HG03469 (cell line): ENCODE measurements at regions not wholly inside any gene's neighbourhood (a gene's known extent, or its start where the extent isn't known, plus 50 kb on each side); places are given as distances from the start of the nearest gene placed in this dataset.

Experiments
- ATAC-seq: cut with Tn5 transposase; IDR thresholded peaks from one replicate; pipeline ENCODE4 v1.9.1; 2021; ENCODE audit warnings: mild to moderate bottlenecking, moderate library complexity, moderate number of reproducible peaks; ENCODE audit not compliant: unreplicated experiment

DNA sequence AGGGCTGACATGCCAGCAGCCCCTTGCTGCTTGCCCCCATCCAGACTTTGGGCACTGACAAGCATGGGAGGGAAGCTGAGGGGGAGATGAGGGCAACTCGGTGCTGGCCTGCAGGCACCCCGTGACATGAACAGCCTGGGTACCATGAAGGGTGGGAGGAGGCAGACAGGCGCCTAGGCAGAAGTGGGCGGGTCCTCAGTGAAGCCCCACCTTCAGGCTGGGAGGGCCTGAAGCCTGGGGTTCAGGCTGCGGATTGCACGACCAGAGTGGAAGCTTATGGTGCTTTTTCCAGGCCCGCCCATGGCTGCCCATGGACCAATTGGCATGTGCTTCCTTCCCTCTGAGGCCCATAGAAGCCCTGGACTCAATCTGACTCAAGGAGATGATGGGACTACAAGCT, 354.1 kb downstream of the GRIA2 start:
- ATAC-seq: no peak

DNA sequence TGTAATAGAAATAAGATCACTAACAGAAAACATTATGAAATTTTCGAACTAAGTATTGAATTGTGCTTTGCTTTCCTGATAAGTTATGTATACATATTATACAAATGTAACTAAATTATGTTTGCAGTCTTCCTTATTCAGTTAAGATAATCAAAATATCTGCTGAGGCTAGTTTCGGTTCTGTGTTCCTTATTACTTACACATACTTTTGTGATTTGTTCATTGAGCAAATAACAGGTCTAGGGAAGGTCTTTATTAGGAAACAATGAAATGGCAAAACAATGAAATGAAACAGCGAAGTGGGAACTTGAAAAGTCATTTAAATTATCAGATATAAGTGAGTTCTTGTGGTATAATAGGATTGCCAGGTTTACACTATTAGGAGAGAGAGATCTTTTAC, 352.4 kb downstream of the GRIA2 start:
- no peak for ATAC-seq

DNA sequence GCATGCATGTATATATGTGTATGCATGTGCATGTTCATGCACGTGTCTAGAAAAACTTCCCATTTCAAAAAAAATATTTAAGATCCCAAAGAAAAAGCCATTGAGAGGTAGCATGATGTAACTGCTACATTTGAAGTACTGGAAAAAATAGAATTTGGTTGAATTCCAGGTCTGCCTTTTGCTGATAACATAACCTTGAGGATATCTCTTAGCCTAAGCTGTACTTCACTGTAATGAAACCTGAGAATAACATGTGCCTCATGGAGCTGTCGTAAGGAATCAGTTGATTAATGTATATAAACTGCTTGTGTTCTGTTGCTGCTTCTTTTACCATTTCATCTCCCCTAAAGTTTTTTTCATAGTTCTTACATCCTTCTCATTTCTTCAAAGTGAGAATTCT, 351.8 kb downstream of the GRIA2 start:
- no peak for ATAC-seq

DNA sequence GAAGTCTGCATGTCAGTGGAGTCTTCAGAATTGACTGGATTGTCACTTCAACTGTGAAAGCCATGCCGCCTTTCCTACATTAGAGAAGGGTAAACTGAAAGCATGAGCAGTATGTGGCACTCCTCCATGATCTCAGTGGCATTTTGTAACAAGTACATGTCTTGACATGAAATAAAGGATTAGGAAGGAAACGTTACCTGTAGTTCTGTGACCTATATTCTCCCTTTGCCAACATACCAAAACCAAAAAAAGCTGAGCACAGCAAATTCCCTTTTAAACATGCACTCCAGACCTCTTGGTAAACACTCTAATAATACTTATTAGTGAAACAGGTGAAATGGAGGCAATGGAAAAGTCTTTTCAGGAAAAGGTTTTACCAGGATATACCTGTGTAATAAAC, 344.2 kb downstream of the GRIA2 start:
- no peak for ATAC-seq

DNA sequence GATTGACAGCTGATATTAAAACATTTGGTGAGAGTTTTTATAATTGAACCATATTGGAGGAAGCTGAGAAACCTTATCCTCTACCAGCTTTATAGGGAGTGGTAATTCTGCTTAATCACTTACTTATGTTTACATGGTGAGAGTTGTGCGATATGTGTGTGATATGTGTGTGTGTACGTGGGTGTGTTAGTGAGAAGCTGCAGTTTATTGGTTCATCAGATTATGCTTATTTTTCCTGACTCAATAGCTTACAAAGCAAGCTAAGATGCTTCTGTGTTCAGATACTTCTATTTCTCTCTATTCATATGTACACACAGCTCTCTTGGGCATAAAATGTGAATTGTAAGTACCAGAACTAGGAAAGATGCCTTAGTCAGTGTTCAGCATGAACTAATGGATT, 343.7 kb downstream of the GRIA2 start:
- ATAC-seq: no peak

DNA sequence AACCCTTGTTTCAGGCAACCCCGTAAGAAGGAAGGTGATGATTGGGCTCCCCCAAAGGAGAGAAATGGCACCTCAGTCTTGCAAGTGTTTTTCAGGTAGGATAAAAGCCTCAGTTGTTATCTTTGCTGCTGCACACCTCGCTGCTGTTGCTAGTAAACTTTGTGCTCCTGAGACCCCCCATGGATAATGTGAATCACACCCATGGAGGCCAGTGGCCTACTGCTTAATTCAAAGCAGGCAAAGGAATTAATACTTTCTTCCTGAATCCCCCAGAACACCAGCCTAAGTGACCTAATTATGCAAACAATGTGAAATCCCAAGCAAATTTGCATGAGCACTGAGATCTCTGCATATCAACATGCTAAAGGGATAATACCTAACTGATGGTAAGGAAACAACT, 337.5 kb downstream of the GRIA2 start:
- no peak for ATAC-seq

DNA sequence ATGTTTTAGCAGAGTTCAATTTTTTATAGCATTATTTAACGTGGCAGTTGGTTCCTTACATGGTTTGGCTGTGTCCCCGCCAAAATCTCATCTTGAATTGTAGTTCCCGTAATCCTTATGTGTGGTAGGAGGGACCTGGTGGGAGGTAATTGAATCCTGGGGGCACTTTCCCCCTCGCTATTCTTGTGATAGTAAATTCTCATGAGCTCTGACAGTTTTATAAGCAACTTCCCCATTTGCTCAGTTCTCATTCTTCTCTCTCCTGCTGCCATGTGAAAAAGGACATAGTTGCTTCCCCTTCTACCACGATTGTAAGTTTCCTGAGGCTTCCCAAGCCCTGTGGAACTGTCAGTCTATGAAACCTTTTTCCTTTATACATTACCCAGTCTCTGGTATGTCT, 329.5 kb downstream of the GRIA2 start:
- ATAC-seq: no peak

DNA sequence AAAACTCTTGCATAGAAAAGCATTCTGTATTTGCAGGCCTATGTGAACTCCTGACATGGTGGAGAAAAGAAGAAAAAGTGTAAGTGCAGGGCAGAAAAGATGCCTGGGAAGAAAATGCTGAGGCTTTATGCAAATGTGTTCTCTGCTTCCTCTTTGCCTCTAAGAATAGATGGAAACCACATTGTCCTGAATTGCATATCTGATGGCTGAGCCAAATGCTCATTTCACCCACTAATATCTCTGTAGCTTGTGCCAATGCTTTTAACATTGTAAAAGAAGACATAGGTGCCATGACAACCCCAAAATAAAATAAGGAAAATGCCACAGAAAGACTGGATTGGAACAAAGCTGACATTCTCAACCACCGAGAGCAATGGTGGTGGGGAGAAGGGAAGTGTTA, 307.4 kb downstream of the GRIA2 start:
- ATAC-seq: no peak

DNA sequence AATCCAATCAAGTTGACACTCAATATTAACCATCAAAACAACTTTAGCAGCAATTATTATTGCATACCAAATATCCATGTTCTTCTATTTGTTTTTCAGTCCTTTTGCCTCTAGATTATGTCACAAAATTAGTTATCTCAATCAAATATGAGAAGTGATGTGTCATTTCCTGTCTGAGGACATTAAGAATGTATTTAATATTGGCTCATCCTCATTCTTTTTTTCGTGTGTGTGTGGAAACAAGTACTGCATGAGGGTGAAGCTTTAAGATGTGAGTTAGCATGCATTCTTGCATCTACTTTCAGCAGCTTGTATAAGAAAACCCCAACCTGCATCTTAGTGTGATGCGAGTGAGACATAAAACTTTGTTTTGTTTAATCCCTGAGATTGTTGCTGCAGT, 301.4 kb downstream of the GRIA2 start:
- ATAC-seq: no peak

DNA sequence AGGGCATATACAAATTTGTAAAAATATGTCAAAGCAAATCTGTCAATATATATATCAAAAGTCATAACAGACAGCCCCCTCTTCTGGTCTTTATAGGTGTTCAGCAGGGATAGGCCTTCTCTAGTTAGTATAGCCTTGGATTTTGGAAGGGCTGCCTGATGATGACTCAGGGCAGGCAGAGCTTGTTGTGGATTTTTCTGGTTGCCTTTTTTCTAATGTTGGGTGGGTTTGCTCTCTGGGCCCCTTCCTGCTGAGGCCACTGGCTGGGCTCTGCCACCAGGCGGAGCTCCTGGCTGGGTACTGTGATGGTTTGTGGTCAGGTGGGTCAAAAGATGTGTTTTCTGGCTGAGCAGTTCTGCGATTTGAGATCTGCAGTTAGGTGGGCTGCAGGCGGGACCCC, 294.2 kb downstream of the GRIA2 start:
- ATAC-seq: no peak

DNA sequence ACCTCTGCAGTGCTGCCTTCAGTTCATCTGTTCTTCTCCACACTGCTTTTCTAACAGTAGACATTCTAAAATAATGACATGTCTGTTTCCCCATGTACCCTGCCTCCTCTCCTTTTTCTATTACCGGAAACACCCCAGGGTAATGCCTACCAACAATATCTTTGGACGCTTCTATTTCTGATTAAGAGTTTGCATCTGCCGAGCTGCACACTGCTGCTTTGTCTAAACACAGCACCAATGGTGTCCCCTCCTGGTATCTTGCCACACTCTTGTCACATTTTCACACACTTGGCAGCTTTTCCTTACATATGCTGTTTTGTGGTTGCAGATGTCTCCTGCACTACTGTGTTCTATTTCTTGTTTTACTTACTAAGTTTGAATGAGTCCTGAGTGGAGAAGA, 288.8 kb downstream of the GRIA2 start:
- no peak for ATAC-seq

DNA sequence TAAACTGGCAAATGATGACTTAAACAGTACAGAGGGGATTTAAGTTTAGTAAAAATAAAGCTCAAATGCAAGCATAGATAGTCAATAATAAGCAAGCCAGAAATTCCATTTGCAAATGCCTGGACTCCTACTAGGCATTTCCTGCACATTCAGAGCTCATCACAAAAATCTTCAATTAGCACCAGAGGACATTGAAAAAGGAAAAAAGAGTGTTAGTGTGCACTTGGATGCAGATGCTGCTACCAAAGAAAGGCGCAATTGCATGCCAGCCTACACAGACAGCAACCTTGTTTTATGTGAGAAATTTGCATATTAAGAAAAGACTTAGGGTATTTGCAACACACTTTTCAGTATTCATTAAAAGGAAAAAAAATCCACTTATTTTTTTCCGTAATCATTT, 282.1 kb downstream of the GRIA2 start:
- ATAC-seq: no peak

DNA sequence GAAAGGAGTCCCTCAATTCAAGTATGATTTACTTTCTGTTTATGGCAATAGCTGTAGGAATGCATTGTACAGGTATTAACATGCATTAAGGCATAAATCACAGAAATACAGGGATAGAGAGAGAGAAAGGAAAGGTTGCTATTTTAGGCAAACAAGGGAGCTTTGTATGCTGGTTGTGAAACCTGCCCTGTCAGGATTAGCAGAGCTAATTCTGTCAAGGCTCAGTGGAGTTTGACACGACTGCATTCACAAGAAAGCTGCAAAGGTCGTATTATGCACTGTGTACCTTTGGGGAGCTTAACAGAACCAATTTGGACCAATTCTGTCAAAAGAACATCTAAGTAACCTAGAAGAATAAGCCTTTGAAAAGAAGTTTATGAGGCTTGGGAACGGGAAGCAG, 239.3 kb downstream of the GRIA2 start:
- ATAC-seq: no peak

DNA sequence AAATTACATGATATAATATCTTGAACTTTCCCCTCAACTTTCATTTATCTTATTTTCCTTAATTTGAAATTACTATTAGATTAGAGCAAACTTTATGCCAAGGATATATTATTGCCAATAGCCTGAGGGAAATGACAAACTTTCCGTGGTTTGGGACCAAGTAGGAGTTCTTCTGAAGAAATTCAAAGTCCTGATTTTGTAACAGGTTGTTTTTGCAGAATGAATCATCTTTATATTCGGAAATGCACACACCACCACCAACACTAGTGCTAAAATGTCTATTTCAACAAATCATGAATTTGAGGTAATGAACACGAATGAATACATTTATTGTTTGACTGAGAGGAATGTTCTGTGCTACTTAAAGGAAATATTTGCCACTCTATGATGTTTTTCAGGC, 226.7 kb downstream of the GRIA2 start:
- ATAC-seq: no peak

DNA sequence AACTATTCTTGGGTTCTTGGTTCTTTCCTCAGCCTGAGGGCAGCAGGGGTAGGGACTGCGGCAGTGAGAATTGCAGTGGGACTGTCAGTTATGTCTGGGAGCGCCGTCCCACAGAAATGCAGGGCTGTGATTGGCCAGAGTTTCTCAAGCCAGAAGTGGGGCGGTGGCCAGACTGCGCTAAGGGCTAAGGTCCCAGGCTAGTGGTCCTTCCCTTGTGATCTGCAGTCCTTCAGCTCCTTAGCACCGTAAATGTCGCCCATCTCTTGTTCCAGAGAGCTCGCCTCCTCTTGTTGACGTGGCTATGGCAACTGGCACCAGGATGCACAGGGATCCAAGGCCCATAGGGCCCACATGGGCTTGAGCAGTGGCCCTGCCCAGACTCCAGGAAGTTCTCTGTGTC, 223.5 kb downstream of the GRIA2 start:
- ATAC-seq: no peak

DNA sequence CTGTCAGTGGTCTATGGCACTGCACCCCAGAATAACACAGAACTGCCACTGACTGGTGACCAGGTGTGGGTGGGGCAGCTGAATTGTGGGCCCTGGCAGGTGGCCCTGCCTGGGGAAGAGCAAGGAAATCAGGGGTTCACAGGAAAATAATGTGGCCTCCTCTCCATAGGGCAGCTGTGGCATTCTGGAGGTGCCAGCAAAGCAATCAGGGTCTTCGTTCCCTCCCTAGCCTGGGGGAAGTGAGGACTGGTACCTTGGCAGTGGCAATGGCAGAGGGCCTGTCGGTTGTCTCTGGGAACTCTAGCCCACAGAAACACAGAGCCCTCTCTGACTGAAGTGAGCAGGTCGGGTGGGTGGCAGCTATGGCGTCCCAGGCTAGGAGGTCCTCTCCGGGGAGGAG, 223.0 kb downstream of the GRIA2 start:
- ATAC-seq: no peak

DNA sequence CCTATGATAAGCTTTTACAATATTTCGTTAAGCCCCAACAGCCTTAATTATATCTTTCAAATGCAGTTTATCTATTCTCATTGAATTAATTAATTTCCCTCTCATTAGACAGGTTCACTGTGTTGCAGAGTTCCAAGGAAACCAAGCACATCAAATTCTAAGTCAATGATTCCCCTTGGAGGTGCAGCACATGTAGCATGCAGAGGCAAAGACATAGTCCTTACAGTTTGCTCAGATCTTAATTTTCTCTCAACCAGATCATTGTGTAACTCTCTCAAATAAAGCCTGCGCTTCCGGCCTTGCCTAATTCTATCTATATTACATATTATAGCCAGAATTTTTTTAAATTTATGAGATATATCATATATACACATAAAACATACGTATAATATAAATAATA, 205.4 kb downstream of the GRIA2 start:
- no peak for ATAC-seq

DNA sequence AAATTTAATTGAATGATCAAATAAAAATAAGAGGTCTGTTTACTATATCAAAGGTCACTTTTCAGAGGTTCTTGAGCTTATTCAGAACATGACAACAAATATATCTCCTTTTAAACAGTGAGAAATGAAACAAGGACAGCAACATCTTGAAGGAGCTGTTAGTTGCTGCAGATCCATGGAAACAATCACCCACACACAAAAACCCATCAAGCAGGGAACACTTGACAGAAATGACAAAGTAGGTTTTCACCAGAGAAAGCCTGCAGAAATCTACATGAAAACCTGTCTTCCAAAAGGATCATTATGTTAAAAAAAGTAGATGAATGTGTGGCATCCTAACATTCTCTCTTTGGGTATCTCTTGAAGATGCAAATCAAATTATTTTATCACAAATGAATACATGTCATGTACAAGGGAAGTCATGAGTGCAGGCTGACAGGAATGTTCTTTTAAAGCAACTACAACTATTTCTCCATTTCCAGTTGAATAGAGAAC, 203.0 kb downstream of the GRIA2 start:
- no peak for ATAC-seq

DNA sequence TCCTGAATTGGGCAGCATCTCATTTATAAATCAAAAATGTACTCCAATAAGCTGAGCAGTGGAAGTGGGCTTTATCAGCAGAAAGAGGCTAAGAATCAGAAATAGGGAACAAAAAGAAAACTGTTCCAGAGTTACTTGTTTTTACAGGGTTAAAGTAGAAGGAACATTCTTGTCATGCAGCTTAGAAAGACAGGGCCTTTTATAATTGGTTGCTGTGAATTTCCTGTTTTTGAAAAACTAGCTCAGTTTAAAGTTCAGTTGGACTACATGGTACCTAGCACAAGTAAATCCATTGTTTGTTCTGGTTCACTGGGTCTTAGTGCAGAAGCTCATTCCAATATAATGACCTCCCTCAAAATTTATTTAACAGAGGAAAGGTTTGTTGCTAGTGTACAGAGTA, 200.8 kb downstream of the GRIA2 start:
- ATAC-seq: no peak
